ENCODE measurements at regions not wholly inside any gene's neighbourhood (a gene's known extent, or its start where the extent isn't known, plus 50 kb on each side); places are given as distances from the start of the nearest gene placed in this dataset.

GRCh38 chr6:145031962-145032361, 703.4 kb downstream of the EPM2A start:
- TF ChIP-seq POLR2A (IDR thresholded peaks at IDR 0.05; ENCODE audit: low read length) (no peak), GATA1 (IDR thresholded peaks at IDR 0.05; ENCODE audit: low read depth, low read length) (no peak)
